A549 (cell line): ENCODE measurements at regions not wholly inside any gene's neighbourhood (a gene's known extent, or its start where the extent isn't known, plus 50 kb on each side); places are given as distances from the start of the nearest gene placed in this dataset.

Experiments
- BCL3 ChIP-seq: fragments of >200 bp; sonication (Bioruptor Twin); formaldehyde crosslinking; IDR thresholded peaks from 3 replicates; pipeline ENCODE4 v1.6.1; 2016
- CEBPB ChIP-seq, 2 experiments: fragments of >200 bp in 1 of 2; sonication (Bioruptor Twin) in 1 of 2; formaldehyde crosslinking in 1 of 2; IDR thresholded peaks; 2 replicates each; pipeline ENCODE4 v1.6.1; 2012 to 2016
- CTCF ChIP-seq: fragments of >200 bp; sonication (Bioruptor Twin); formaldehyde crosslinking; IDR thresholded peaks from 3 replicates; pipeline ENCODE4 v1.5.1; 2016
- EHMT2 ChIP-seq: fragments of 200-600 bp; sonication (generic); IDR thresholded peaks from 2 replicates; pipeline ENCODE4 v1.6.1; 2016; ENCODE audit warnings: antibody characterized with exemption, low read depth, mild to moderate bottlenecking, moderate library complexity
- ESRRA ChIP-seq: fragments of 150-350 bp; IDR thresholded peaks from 2 replicates; pipeline ENCODE4 v1.6.1; 2014; ENCODE audit warnings: mild to moderate bottlenecking, low read length, borderline replicate concordance
- POLR2A ChIP-seq: IDR thresholded peaks from 2 replicates; pipeline ENCODE4 v1.6.1; 2012; ENCODE audit warnings: mild to moderate bottlenecking, low read length

GRCh38 chr7:38105874-38106483 lies 72.1 kb upstream of the STARD3NL start:
- TF ChIP-seq CEBPB (IDR thresholded peaks at IDR 0.05) (no peak), CTCF (peak; percentile 75), POLR2A (no peak), ESRRA (no peak), BCL3 (no peak), EHMT2 (no peak)
